ENCODE measurements at regions not wholly inside any gene's neighbourhood (a gene's known extent, or its start where the extent isn't known, plus 50 kb on each side); places are given as distances from the start of the nearest gene placed in this dataset.

DNA sequence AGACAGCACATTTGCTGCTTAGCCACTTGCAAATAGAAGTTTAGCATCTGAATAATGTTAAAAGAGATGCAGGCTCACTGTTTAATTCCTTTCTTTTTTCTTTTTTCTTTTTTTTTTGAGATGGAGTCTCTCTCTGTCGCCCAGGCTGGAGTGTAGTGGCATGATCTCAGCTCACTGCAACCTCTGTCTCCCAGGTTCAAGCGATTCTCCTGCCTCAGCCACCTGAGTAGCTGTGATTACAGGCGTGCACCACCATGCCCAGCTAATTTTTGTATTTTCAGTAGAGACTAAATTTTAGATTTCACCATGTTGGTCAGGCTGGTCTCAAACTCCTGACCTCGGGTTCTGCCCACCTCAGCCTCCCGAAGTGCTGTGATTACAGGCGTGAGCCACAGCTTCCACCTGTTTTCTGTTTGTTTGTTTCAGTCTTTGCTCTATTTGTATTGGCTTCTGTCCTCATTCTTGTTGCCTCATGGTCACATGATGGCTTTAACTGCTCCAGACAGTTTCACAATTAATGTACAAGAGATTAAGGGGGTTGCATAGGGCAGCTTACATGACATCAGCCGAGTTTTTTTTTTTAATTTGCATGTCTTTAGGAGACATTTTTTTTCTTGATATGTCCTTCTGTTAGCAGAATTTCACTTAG is 153.1 kb upstream of the PCDH9 start:
- peak; percentile 21 for DNase-seq

DNA sequence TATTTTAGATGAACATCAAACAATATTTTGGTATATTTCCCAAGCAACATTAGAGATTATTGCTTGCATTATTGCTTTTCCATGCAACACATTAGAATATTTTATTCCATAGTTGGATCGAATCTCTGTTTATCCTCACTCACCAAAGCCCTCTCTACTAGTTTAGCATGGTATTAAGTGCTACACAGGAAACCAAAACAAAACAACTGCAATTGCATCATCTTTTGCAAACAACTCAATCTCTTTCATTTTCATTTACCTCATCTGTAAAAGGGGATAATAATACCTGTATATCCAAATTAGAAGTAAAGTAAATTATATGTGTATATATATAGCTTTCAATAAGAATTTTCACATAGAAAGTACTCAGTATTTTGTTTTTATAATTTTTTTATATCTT is 147.8 kb upstream of the PCDH9 start:
- DNase-seq: no peak

- DNase-seq: no peak
Measured at GRCh38 chr13:67374391-67374790, 144.3 kb upstream of the PCDH9 start.

DNA sequence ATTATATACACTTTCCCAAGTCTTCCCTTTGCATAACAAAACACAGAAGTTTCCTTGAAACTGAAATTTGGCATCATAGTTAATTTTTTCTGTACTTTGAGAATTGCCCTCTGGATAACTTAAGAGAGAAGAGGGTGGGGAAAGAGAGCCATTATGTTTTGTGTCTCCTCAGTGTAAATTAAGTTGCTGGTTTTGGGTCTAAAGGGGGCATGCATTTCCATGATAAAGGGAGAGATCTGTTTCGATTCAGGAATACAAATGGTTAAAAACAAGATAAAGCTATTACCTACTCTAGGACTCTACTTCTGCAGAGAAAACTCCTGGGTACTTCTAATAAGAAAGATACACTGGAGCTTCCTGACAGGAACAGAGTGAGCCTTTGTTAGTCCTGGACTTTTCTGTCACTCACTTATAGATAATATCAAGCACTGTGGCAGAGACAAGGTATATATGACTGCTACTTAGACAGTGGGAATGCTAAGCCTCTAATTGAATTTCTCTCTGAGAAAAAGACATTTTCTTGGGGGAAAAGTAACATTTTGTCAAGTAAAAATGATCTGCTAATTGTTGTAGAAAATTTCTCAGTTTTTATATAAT is 142.8 kb upstream of the PCDH9 start:
- DNase-seq: no peak

- no peak for DNase-seq
Measured at GRCh38 chr13:67369895-67370660, 139.9 kb upstream of the PCDH9 start.

DNA sequence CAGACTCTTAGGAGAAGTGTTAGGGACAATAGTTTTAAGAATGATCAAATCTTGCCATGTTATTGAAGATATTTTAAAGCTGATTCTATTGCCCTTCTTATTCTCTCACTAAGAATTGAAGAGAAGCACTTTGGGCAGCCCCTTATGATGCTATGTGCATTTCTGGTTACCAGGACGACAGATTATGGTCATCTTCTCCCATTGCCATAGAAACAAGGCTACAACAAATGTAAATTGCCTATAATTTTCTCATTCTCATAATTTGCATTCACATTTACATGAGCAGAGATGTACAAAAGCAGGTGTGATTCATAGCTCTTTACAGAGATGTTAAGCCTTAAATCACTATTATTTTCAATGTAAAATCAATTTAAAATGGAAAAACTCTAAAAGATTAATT is 137.3 kb upstream of the PCDH9 start:
- no peak for DNase-seq

DNA sequence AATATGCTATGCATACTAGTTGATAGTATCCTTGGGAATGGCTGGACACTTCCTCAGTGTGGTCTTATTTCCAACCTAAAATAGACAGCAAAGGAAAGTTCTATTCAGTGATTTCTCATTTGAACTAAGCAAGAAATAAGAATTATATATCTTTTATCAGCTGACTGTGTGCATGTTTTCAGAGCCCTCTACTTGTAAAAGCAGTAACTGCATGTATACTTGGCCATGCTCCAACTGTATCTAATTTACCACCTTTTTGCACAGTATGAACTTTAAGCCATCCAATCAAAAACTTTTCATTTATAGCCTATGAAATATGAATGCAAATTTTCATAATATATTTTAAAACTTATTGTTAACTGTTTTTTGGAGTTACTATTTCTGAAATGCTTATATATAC is 136.4 kb upstream of the PCDH9 start:
- peak; percentile 8 for DNase-seq

DNA sequence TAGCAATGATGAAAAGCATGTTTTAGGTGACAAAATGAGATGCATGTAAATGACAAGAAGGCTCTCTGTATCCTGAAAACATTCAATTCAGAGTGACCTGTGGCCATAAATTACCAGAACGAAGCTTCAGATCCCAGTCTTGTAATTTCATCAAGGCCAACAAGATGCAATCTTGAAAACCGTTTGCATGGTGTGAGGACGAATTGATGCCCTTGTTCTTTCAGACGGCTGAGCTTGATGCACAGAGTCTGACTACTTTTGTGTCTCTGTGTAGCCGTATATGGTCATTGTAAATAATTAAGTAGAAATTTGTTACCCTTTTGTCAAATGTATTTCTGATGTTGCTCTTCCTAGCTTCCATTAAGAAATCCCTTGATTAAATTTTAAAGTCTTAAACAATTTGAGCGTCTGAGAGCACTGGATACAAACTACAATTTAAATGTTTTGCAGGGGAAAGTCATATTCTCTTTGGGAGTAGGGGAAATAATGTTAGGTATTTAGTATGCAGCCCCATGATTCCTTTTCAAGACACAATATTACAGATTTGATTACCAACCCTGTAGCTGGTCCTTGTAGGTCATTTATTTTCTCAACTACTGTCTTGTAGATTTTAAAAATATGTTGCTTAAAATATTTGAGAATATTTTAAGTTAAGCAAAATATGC is 125.8 kb upstream of the PCDH9 start:
- DNase-seq: no peak

GRCh38 chr13:67353941-67354340 is 123.8 kb upstream of the PCDH9 start:
- peak; percentile 35 for DNase-seq

DNA sequence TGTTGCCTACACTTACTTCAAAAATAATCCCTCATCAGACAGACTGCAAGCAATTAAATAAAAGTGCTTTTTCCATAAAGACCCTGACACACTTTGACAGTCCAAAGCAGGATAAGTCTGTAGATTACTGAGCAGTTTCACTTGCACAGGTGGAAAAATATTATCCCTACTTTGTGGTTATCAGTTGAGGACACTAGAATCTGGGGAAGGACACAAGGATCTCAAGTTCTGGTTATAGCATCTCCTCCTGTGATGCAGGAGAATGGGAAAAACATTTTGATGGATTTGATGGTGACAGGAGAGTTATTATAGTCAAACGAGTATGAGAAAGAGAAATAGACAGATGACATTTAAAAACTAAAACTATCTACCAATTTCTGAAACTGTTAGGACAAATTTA is 122.9 kb upstream of the PCDH9 start:
- peak; percentile 13 for DNase-seq

DNA sequence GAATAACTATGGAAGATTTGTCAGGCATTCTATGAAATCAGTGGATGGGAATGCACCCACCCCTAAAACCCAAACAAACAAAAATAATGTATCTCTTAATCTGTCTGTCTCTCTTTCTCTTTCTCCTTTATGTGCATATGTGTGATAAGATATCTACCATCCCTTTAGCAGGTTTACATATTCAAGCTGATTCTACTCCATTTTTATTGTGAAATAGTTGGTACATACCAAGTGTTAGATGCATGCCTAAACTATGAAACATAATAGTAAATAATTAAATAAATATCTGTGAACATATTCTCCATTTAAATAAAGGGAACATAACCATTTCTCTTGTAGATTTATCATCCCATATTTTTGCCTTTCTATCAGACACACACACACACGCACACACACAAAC is 121.8 kb upstream of the PCDH9 start:
- DNase-seq: no peak

- DNase-seq: no peak
Measured at GRCh38 chr13:67351114-67351513, 121.0 kb upstream of the PCDH9 start.

- DNase-seq: no peak
Measured at GRCh38 chr13:67343777-67344176, 113.6 kb upstream of the PCDH9 start.

GRCh38 chr13:67341406-67341805 is 111.3 kb upstream of the PCDH9 start:
- no peak for DNase-seq

DNA sequence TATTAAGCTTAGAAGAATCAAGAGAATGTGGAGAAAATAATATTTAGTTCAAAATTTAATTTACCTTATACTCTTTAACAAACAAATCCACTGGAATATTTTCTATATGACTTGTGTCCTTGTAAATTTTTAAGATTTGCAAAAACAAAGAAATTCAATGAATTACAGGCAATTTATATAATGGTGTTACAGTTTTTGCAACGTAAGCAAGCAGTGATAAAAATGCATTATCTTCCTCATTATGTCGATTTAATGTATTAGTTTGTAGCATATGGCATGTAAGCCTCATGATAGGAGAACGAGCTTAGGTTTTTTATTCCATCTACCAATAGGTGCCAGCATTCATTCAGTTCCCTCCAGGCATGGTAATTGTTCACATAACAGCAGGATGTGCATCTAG is 100.0 kb upstream of the PCDH9 start:
- DNase-seq: no peak

DNA sequence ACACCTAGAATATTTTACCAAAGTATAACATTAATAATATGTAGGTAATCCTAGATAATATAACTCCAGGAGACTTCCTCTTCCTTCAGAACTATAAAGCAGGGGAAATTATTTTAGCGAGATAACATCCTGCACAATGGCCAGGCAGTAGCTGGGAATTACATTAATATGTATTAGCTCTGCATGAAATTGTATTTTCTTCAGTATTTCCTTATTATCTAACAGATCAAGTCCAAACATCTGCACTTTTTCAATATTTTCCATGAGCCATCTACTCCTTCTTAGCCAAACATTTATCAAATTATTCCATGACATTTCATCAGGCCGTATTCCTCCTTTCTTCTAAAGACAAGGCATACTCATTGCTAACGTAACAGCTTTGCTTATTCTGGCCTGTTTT is 98.8 kb upstream of the PCDH9 start:
- no peak for DNase-seq

DNA sequence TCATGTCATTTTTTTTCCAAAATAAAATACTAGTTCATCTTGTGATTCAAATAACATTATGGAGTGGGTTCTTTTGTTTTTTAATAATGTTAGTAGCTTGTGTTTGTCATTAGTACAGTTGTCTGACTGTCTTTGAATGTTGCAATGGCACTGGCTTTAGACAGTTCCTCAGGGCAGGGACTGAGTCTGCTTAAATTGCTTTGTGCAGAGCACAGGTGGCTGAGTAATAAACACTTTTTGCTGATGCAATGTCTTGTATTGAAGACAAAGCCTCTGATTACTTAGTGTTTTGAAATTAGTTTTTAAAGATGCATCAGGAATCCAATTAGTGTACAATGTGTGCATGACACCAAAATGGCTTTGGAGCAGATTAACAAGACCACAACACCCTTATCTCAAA is 88.7 kb upstream of the PCDH9 start:
- DNase-seq: peak; percentile 89

- DNase-seq: no peak
Measured at GRCh38 chr13:67318398-67318797, 88.3 kb upstream of the PCDH9 start.

DNA sequence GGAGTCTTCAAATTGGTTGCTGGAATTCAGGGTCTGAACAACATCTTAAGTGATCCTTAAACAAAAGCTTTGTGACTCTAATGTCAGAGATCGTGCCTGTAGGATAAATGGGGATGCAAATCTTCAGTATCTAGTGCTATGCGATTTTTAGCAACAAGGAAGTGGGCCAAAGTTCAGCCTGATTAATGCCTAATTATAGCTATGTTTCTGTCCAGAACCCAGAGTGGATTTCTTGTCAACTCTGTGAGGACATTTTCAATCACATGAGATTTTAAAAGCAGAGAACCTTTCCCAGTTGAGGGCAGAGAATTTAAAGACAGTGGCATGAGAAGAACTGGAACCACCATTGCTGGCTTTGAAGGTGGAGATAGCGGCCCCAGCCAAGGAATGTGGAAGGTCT is 84.3 kb upstream of the PCDH9 start:
- no peak for DNase-seq

GRCh38 chr13:67308004-67308772 is 78.1 kb upstream of the PCDH9 start:
- no peak for DNase-seq

DNA sequence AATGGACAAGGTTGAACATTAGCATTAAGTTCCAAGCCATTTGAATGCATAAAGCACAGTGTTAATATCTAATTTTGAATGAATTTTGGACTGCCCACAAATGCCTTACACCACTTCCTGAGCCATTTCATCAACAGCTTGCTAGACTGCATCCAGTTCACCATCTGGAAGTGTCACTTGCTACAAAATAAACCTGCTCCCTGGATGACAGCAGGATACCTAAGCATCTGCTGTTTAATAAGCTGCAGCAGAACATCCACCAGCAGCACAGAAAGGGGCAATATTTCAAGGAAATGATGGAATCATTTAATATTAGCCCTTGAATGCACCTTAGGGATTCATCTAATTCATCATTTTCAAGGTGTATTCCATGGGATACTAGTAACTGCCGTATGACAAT is 76.6 kb upstream of the PCDH9 start:
- DNase-seq: peak; percentile 77

DNA sequence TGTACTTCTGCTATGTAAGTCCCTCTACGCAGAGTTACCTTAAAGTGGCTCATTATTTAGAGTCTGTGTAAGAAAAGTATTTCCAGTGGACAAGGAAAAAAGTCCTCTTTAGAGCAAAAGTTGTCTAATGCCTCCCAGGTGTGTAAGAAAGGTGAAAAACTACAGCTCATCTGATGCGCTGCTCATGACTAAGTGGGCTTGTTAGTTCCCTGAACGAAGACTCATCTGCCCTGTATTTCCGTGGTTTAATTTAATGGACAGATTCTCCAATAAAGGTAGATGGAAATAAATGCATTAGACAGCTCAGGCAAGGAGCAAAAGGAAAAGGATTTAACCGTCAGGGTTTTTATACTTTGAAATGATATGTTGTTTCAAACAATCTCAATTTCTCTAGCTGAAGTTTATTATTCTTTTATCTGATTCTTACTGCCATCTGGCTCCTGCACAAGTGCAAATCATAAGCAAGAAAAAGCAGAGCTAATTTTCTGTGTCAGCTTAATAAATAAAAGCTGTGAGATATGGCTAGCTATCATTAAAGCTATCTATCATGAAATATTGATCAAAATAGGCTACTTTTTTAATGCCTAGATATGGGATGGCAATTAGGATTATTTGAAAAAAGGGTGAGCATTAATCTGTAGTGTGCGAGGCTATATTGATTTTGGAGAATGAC is 73.7 kb upstream of the PCDH9 start:
- DNase-seq: no peak

GRCh38 chr13:67299751-67300150 is 69.6 kb upstream of the PCDH9 start:
- no peak for DNase-seq

Data from NCI-H82 (cell line).